OCI-LY1 (cell line): ENCODE measurements at regions not wholly inside any gene's neighbourhood (a gene's known extent, or its start where the extent isn't known, plus 50 kb on each side); places are given as distances from the start of the nearest gene placed in this dataset.

Experiments
- H2AFZ ChIP-seq: fragments of 200-600 bp; sonication (generic), shearing (Covaris generic); 2 replicates; pipeline ENCODE4 v1.6.0; 2014; ENCODE audit warnings: antibody characterized with exemption, mild to moderate bottlenecking, low read length
- H3F3A ChIP-seq: fragments of 200-600 bp; sonication (generic), shearing (Covaris generic); 2 replicates; pipeline ENCODE4 v1.6.0; 2014; ENCODE audit warnings: mild to moderate bottlenecking, antibody characterized with exemption, low read length, moderate library complexity; ENCODE audit not compliant: insufficient read depth
- H3K27ac ChIP-seq: fragments of 200-600 bp; sonication (generic); 2 replicates; pipeline ENCODE4 v1.5.1; 2014; ENCODE audit warnings: low read length, mixed run types, mild to moderate bottlenecking, low read depth; ENCODE audit not compliant: poor library complexity, severe bottlenecking
- H3K27me3 ChIP-seq: fragments of 200-600 bp; sonication (generic); 2 replicates; pipeline ENCODE4 v1.6.0; 2014; ENCODE audit warnings: antibody characterized with exemption, mild to moderate bottlenecking, low read length, moderate library complexity; ENCODE audit not compliant: insufficient read depth
- H3K36me3 ChIP-seq: fragments of 200-600 bp; sonication (generic); 2 replicates; pipeline ENCODE4 v1.6.1; 2014; ENCODE audit warnings: mild to moderate bottlenecking, antibody characterized with exemption, low read length, moderate library complexity, mixed read lengths; ENCODE audit not compliant: insufficient read depth
- H3K4me1 ChIP-seq: fragments of 200-600 bp; sonication (generic); 2 replicates; pipeline ENCODE4 v1.5.1; 2014; ENCODE audit warnings: mild to moderate bottlenecking, low read length, moderate library complexity; ENCODE audit not compliant: insufficient read depth, severe bottlenecking
- H3K4me2 ChIP-seq: fragments of 200-600 bp; sonication (generic), shearing (Covaris generic); 2 replicates; pipeline ENCODE4 v1.6.1; 2014; ENCODE audit warnings: low read length
- H3K4me3 ChIP-seq: fragments of 200-600 bp; sonication (generic); 2 replicates; pipeline ENCODE4 v1.5.1; 2014; ENCODE audit warnings: low read length, low read depth, mild to moderate bottlenecking, mixed read lengths; ENCODE audit not compliant: poor library complexity, severe bottlenecking
- H3K79me2 ChIP-seq: fragments of 200-600 bp; shearing (Covaris generic); 2 replicates; pipeline ENCODE4 v1.6.1; 2016; ENCODE audit warnings: mixed run types, low read length, mixed read lengths; ENCODE audit not compliant: insufficient read depth
- H3K9ac ChIP-seq: fragments of 200-600 bp; sonication (generic), shearing (Covaris generic); 2 replicates; pipeline ENCODE4 v1.6.1; 2014; ENCODE audit warnings: mild to moderate bottlenecking, low read length, mixed read lengths
- H3K9me2 ChIP-seq: fragments of 200-600 bp; sonication (generic), shearing (Covaris generic); 2 replicates; pipeline ENCODE4 v1.6.1; 2014; ENCODE audit warnings: low read depth, mild to moderate bottlenecking, low read length, mixed read lengths
- H3K9me3 ChIP-seq: fragments of 200-600 bp; shearing (Covaris generic); 2 replicates; pipeline ENCODE4 v1.6.1; 2014; ENCODE audit warnings: low read length, mixed read lengths
- H4K20me1 ChIP-seq: fragments of 200-600 bp; sonication (generic), shearing (Covaris generic); 2 replicates; pipeline ENCODE4 v1.6.0; 2016; ENCODE audit warnings: mild to moderate bottlenecking, low read length; ENCODE audit not compliant: insufficient read depth
- CTCF ChIP-seq: fragments of 200-600 bp; sonication (generic), shearing (Covaris generic); IDR thresholded peaks from 2 replicates; pipeline ENCODE4 v1.5.1; 2017; ENCODE audit warnings: mild to moderate bottlenecking, antibody characterized with exemption, low read length, moderate library complexity, mixed read lengths
- EZH2 ChIP-seq: fragments of 200-600 bp; sonication (generic), shearing (Covaris generic); IDR thresholded peaks from 2 replicates; pipeline ENCODE4 v1.8.0; 2017; ENCODE audit warnings: borderline replicate concordance, mixed run types, mild to moderate bottlenecking, antibody characterized with exemption, low read length, moderate library complexity, mixed read lengths

- no peaks in the 10 kb centered on the region for H4K20me1 ChIP-seq
- H3K4me1 ChIP-seq, result peaks cover 15% of the 10 kb centered on the region
- H2AFZ ChIP-seq, result no peak overlapping the region
- no peaks in the 10 kb centered on the region for H3K27me3 ChIP-seq
- peaks cover 10% of the 10 kb centered on the region; the same call in 1 of the 2 replicates for H3K9me3 ChIP-seq
- peaks cover 53% of the 10 kb centered on the region for H3F3A ChIP-seq
- no peak overlapping the region for H3K4me3 ChIP-seq
- H3K4me2 ChIP-seq, result no peak overlapping the region
- no peak overlapping the region for H3K27ac ChIP-seq
- no peak overlapping the region for H3K9ac ChIP-seq
- TF ChIP-seq EZH2 (no peak), CTCF (no peak)
- no peaks in the 10 kb centered on the region for H3K79me2 ChIP-seq
- no peaks in the 10 kb centered on the region for H3K36me3 ChIP-seq
- H3K9me2 ChIP-seq, result no peaks in the 10 kb centered on the region
These were observed 133.1 kb upstream of the CHST15 start for GRCh38 chr10:124226271-124227054.

- Histone ChIP-seq H3K9ac (no peak overlapping the region), H3K27me3 (no peaks in the 10 kb centered on the region), H3K4me3 (no peak overlapping the region), H3K4me1 (peaks cover 23% of the 10 kb centered on the region), H3K27ac (no peak overlapping the region), H3K9me2 (no peaks in the 10 kb centered on the region), H2AFZ (no peak overlapping the region), H3K36me3 (no peaks in the 10 kb centered on the region), H3K4me2 (no peak overlapping the region), H3K79me2 (no peaks in the 10 kb centered on the region), H3F3A (peaks cover 52% of the 10 kb centered on the region), H3K9me3 (peaks cover 10% of the 10 kb centered on the region; the same call in 1 of the 2 replicates), H4K20me1 (no peaks in the 10 kb centered on the region)
- TF ChIP-seq EZH2 (no peak), CTCF (no peak)
These were observed 132.3 kb upstream of the CHST15 start for GRCh38 chr10:124225467-124226270.

- H3K9me3 ChIP-seq, result peaks cover 10% of the 10 kb centered on the region; the same call in 1 of the 2 replicates
- H3K9ac ChIP-seq, result no peak overlapping the region
- no peak for TF ChIP-seq CTCF
- TF ChIP-seq EZH2, result no peak
- H3K27me3 ChIP-seq, result no peaks in the 10 kb centered on the region
- H3K4me2 ChIP-seq, result no peak overlapping the region
- peaks cover 28% of the 10 kb centered on the region for H3K4me1 ChIP-seq
- H3F3A ChIP-seq, result peaks cover 46% of the 10 kb centered on the region
- no peaks in the 10 kb centered on the region for H3K36me3 ChIP-seq
- H3K27ac ChIP-seq, result no peak overlapping the region
- no peaks in the 10 kb centered on the region for H3K79me2 ChIP-seq
- H4K20me1 ChIP-seq, result no peaks in the 10 kb centered on the region
- no peak overlapping the region for H3K4me3 ChIP-seq
- no peak overlapping the region for H2AFZ ChIP-seq
- H3K9me2 ChIP-seq, result no peaks in the 10 kb centered on the region
These were observed 131.7 kb upstream of the CHST15 start for GRCh38 chr10:124225029-124225466.
